K562 (cell line): ENCODE measurements at regions not wholly inside any gene's neighbourhood (a gene's known extent, or its start where the extent isn't known, plus 50 kb on each side); places are given as distances from the start of the nearest gene placed in this dataset.

Experiments used
- ATAC-seq: fragments of 200-7000 bp; cut with Tn5 transposase; 3 replicates; pipeline ENCODE4 v1.9.1; 2020; ENCODE audit warnings: moderate library complexity
- BruUV-seq: library from RNA; stranded (reverse); fragments of 400-500 nt; replicated peaks from 2 replicates; lab custom pipeline; 2021; lab: Mats Ljungman, UMichigan
- CTCF ChIA-PET: fragments of 300-600 bp; formaldehyde crosslinking; extraction: SDS; loops from one replicate; lab custom pipeline; 2021; ENCODE audit warnings: low intra/inter-chr PET ratio; lab: Yijun Ruan, JAX
- POLR2A ChIA-PET: fragments of 300-600, 350-650 bp; sonication (Branson Sonifier 250); formaldehyde crosslinking; extraction: SDS; loops from one replicate; lab custom pipeline; 2021; ENCODE audit warnings: antibody characterized with exemption, inconsistent platforms; lab: Yijun Ruan, JAX
- DNase-seq, 4 experiments: peaks; one replicate each; pipeline versions ENCODE4 v3.0.0 to v3.0.0-alpha.2; 2011 to 2018; ENCODE audit warnings: low spot score in 3 of 4, mixed read lengths in 3 of 4; ENCODE audit errors: extremely low read depth in 1 of 4
- FAIRE-seq: peaks from 2 replicates; lab custom pipeline; 2011; peaks lifted over from hg19 to GRCh38; lab: Jason Lieb, UNC
- H2AFZ ChIP-seq: 2 replicates; pipeline ENCODE4 v1.6.0; 2011; ENCODE audit warnings: low read depth, low read length, control low read depth, inconsistent platforms
- H3K27ac ChIP-seq: fragments of 200-600 bp; 3 replicates; pipeline ENCODE4 v1.8.0; 2011; ENCODE audit warnings: low read depth, mild to moderate bottlenecking, control low read depth, inconsistent platforms, low read length, moderate library complexity, mixed read lengths; ENCODE audit errors: extremely low read depth
- H3K27me3 ChIP-seq, 2 experiments: fragments of 300-600 bp in 1 of 2; 2 replicates in 1 of 2; 3 replicates in 1 of 2; pipeline versions ENCODE4 v1.6.0 to v1.8.0; 2011; ENCODE audit warnings: inconsistent platforms in 2 of 2, low read length in 2 of 2, mild to moderate bottlenecking in 1 of 2, mixed read lengths in 1 of 2, moderate library complexity in 1 of 2; ENCODE audit not compliant: control insufficient read depth in 2 of 2, insufficient read depth in 2 of 2
- H3K36me3 ChIP-seq: fragments of 300-600 bp; 3 replicates; pipeline ENCODE4 v1.8.0; 2011; ENCODE audit warnings: mild to moderate bottlenecking, low read length, inconsistent platforms; ENCODE audit not compliant: control insufficient read depth, insufficient read depth
- H3K4me1 ChIP-seq, 2 experiments: fragments of 200-600 bp in 1 of 2; replicated peaks in 1 of 2; 2 replicates in 1 of 2; 3 replicates in 1 of 2; pipeline versions ENCODE4 v1.5.1 to v1.8.0; 2011; ENCODE audit warnings: inconsistent platforms in 2 of 2, low read length in 2 of 2, mild to moderate bottlenecking in 1 of 2, mixed read lengths in 1 of 2, moderate library complexity in 1 of 2; ENCODE audit not compliant: control insufficient read depth in 2 of 2, insufficient read depth in 2 of 2
- H3K4me2 ChIP-seq: 2 replicates; pipeline ENCODE4 v1.6.1; 2011; ENCODE audit warnings: low read length, control low read depth, inconsistent platforms, mixed read lengths; ENCODE audit not compliant: insufficient read depth
- H3K4me3 ChIP-seq: fragments of 200-600 bp; sonication (generic), shearing (Covaris generic); 2 replicates; pipeline ENCODE4 v1.5.1; 2016; ENCODE audit warnings: control low read depth, inconsistent platforms
- H3K79me2 ChIP-seq: fragments of 200-600 bp; 3 replicates; pipeline ENCODE4 v1.8.0; 2011; ENCODE audit warnings: low read length, inconsistent platforms; ENCODE audit not compliant: control insufficient read depth, insufficient read depth
- H3K9ac ChIP-seq, 2 experiments: 2 replicates each; pipeline versions ENCODE4 v1.6.0 to v1.6.1; 2011; ENCODE audit warnings: low read depth in 2 of 2, low read length in 2 of 2, control low read depth in 1 of 2, inconsistent platforms in 1 of 2, mild to moderate bottlenecking in 1 of 2, mixed read lengths in 1 of 2; ENCODE audit not compliant: insufficient read depth in 1 of 2
- H3K9me1 ChIP-seq: one replicate; pipeline ENCODE4 v1.6.0; 2011; ENCODE audit warnings: inconsistent platforms, mild to moderate bottlenecking, low read length, moderate library complexity; ENCODE audit not compliant: control insufficient read depth, insufficient read depth
- H3K9me3 ChIP-seq: replicated peaks from 2 replicates; pipeline ENCODE4 v1.5.1; 2011; ENCODE audit warnings: low read depth, low read length, inconsistent platforms; ENCODE audit not compliant: control insufficient read depth, insufficient read depth
- H4K20me1 ChIP-seq: replicated peaks from 2 replicates; pipeline ENCODE4 v1.6.1; 2011; ENCODE audit warnings: low read length, inconsistent platforms, mixed read lengths; ENCODE audit not compliant: control insufficient read depth, insufficient read depth
- ARID1B ChIP-seq: fragments of 450-650 bp; IDR thresholded peaks from 2 replicates; pipeline ENCODE4 v1.6.1; 2016; ENCODE audit warnings: antibody characterized with exemption, mild to moderate bottlenecking, inconsistent platforms
- ARID3A ChIP-seq: IDR thresholded peaks from 2 replicates; pipeline ENCODE4 v1.6.1; 2012; ENCODE audit warnings: low read depth, low read length, improper control_type of control experiment, borderline replicate concordance
- E2F1 ChIP-seq: sonication (generic); formaldehyde crosslinking; IDR thresholded peaks from 2 replicates; pipeline ENCODE4 v1.8.1; 2023; ENCODE audit warnings: mild to moderate bottlenecking, missing genetic modification reagents, moderate library complexity
- E2F4 ChIP-seq: sonication (generic); formaldehyde crosslinking; IDR thresholded peaks from 2 replicates; pipeline ENCODE4 v1.8.0; 2022; ENCODE audit warnings: mild to moderate bottlenecking, low read depth, missing genetic modification reagents
- MEF2A ChIP-seq: IDR thresholded peaks from 2 replicates; pipeline ENCODE4 v1.6.1; 2011; ENCODE audit warnings: low read depth, mild to moderate bottlenecking, low read length, moderate library complexity; ENCODE audit not compliant: control insufficient read depth
- NFE2 ChIP-seq: IDR thresholded peaks from 2 replicates; pipeline ENCODE4 v1.6.1; 2014; ENCODE audit warnings: antibody characterized with exemption, low read depth
- NR2F6 ChIP-seq: fragments of 450-650 bp; formaldehyde crosslinking; IDR thresholded peaks from 2 replicates; pipeline ENCODE4 v1.4.0; 2020; ENCODE audit warnings: mild to moderate bottlenecking
- PHTF2 ChIP-seq: fragments of 250-450 bp; sonication (Bioruptor Pico); IDR thresholded peaks from 2 replicates; pipeline ENCODE4 v1.5.0; 2021; ENCODE audit warnings: mild to moderate bottlenecking
- POLR2B ChIP-seq: fragments of 450-650 bp; IDR thresholded peaks from 2 replicates; pipeline ENCODE4 v1.6.1; 2018; ENCODE audit warnings: low read depth; ENCODE audit not compliant: partially characterized antibody
- SAP30 ChIP-seq: fragments of 200-600 bp; sonication (generic); IDR thresholded peaks from 2 replicates; pipeline ENCODE4 v1.6.1; 2012; ENCODE audit warnings: borderline replicate concordance, low read depth, mild to moderate bottlenecking, moderate library complexity, low read length, control low read depth, inconsistent platforms; ENCODE audit not compliant: insufficient read depth, poor library complexity, severe bottlenecking
- SFPQ ChIP-seq: fragments of 200-400 bp; formaldehyde crosslinking; IDR thresholded peaks from 2 replicates; pipeline ENCODE4 v1.6.1; 2017; ENCODE audit warnings: mild to moderate bottlenecking, low read depth, low read length, moderate library complexity
- SIN3A ChIP-seq, 2 experiments: fragments of 150-350 bp in 1 of 2; IDR thresholded peaks; 2 replicates each; pipeline ENCODE4 v1.6.1; 2011 to 2016; ENCODE audit warnings: borderline replicate concordance in 2 of 2, low read depth in 2 of 2, low read length in 2 of 2, mild to moderate bottlenecking in 2 of 2, moderate library complexity in 2 of 2; ENCODE audit not compliant: control insufficient read depth in 1 of 2
- USF1 ChIP-seq: sonication (generic); formaldehyde crosslinking; IDR thresholded peaks from 2 replicates; pipeline ENCODE4 v1.9.0; 2022; ENCODE audit warnings: mild to moderate bottlenecking, missing genetic modification reagents
- ZKSCAN3 ChIP-seq: fragments of 250-450 bp; sonication (Bioruptor Pico); IDR thresholded peaks from 2 replicates; pipeline ENCODE4 v1.4.0; 2020
- ZNF764 ChIP-seq: fragments of 250-450 bp; sonication (Bioruptor Pico); IDR thresholded peaks from 2 replicates; pipeline ENCODE4 v1.4.0; 2020; ENCODE audit warnings: low read depth, mild to moderate bottlenecking, moderate library complexity
- WGBS: fragments of 100-300 bp; shearing (Covaris generic); methylation state at CpG from one replicate; pipeline ENCODE4 v1.1.6; 2016; ENCODE audit warnings: low coverage, mixed read lengths; ENCODE audit not compliant: insufficient coverage; ENCODE audit errors: missing lambda C conversion rate; 5-methylcytosine and 5-hydroxymethylcytosine counted together
- in situ Hi-C: fragments of 300-500 bp; cut with MboI; formaldehyde crosslinking; loops from 4 replicates; pipeline ENCODE4 v1.15.0; 2018; ENCODE audit warnings: inconsistent platforms, mixed read lengths
- intact Hi-C: fragments of 100-400 bp; cut with micrococcal nuclease; formaldehyde crosslinking; loops from 2 replicates; pipeline ENCODE4 v1.14.2; 2022

- Histone ChIP-seq H3K36me3 (no peaks in the 10 kb centered on the region), H3K27ac (no peak overlapping the region), H3K79me2 (no peaks in the 10 kb centered on the region), H3K4me1 (no peaks in the 10 kb centered on the region), H2AFZ (no peak overlapping the region), H3K27me3 (no peaks in the 10 kb centered on the region), H3K9ac (no peak overlapping the region), H3K4me3 (no peak overlapping the region), H3K4me2 (no peak overlapping the region), H3K9me1 (no peaks in the 10 kb centered on the region), H3K9me3 (peaks cover 1% of the 10 kb centered on the region; the same call in 1 of the 2 replicates), H4K20me1 (no peaks in the 10 kb centered on the region)
- ATAC-seq (no peak), FAIRE-seq (no peak), DNase-seq (no peak)
- POLR2A ChIA-PET: no interaction called here
- no TSS peak for BruUV-seq
- CTCF ChIA-PET: no interaction called here
- in situ Hi-C loops: no loop called here
- no peak for TF ChIP-seq MEF2A
- no peak for TF ChIP-seq SIN3A (IDR thresholded peaks at IDR 0.05; ENCODE audit: borderline replicate concordance in 2 of 2, control insufficient read depth in 1 of 2, low read depth in 2 of 2, low read length in 2 of 2)
- TF ChIP-seq ZKSCAN3 (CRISPR knock-in tag): no peak
- TF ChIP-seq PHTF2: no peak
- no peak for TF ChIP-seq E2F4 (CRISPR knock-in tag)
- TF ChIP-seq E2F1 (CRISPR knock-in tag): no peak
- no peak for TF ChIP-seq ZNF764 (CRISPR knock-in tag)
- TF ChIP-seq NFE2: no peak
- no peak for TF ChIP-seq SFPQ
- no peak for TF ChIP-seq SAP30
- TF ChIP-seq USF1 (CRISPR knock-in tag): no peak
- no peak for TF ChIP-seq POLR2B
- no peak for TF ChIP-seq NR2F6 (CRISPR knock-in tag)
- TF ChIP-seq ARID3A: no peak
- TF ChIP-seq ARID1B: no peak
- 0% methylated on average over 2 of the region's 3 CpGs for WGBS
- intact Hi-C loops: no loop called here
Measured at GRCh38 chr13:83449668-83450395, 432.4 kb downstream of the SLITRK1 start.
